Activated T-cell treated with anti-CD3 and anti-CD28 coated beads for 24 hours (primary cell): ENCODE measurements at regions not wholly inside any gene's neighbourhood (a gene's known extent, or its start where the extent isn't known, plus 50 kb on each side); places are given as distances from the start of the nearest gene placed in this dataset.
"Not testable (repeated sequence)": the region's sequence is repeated elsewhere in the genome, so short reads cannot be mapped to it uniquely, and the experiment has no call there.

Experiments used
- DNase-seq: peaks from one replicate; pipeline ENCODE4 v3.0.0-alpha.2; 2020; ENCODE audit warnings: low read depth

GRCh38 chr15:20002560-20002959 lies 539.0 kb downstream of the GOLGA6L6 start:
- DNase-seq = not testable (repeated sequence)

- DNase-seq = not testable (repeated sequence)
Observed at GRCh38 chr15:19996574-19997194, 544.9 kb downstream of the GOLGA6L6 start.

- DNase-seq = not testable (repeated sequence)
Observed at GRCh38 chr15:19995296-19995695, 546.3 kb downstream of the GOLGA6L6 start.

- no peak for DNase-seq
Observed at GRCh38 chr15:19992428-19992827, 549.2 kb downstream of the GOLGA6L6 start.

- DNase-seq = no peak
Observed at GRCh38 chr15:19988094-19988660, 553.4 kb downstream of the GOLGA6L6 start.

- no peak for DNase-seq
Observed at GRCh38 chr15:19987389-19988048, 554.1 kb downstream of the GOLGA6L6 start.

- DNase-seq = no peak
Observed at GRCh38 chr15:19984101-19984500, 557.5 kb downstream of the GOLGA6L6 start.

- DNase-seq = no peak
Observed at GRCh38 chr15:19974998-19975397, 566.6 kb downstream of the GOLGA6L6 start.

GRCh38 chr15:19973718-19974117 lies 567.9 kb downstream of the GOLGA6L6 start:
- no peak for DNase-seq

- DNase-seq = not testable (repeated sequence)
Observed at GRCh38 chr15:19972582-19972981, 569.0 kb downstream of the GOLGA6L6 start.

- not testable (repeated sequence) for DNase-seq
Observed at GRCh38 chr15:19965574-19965973, 576.0 kb downstream of the GOLGA6L6 start.

GRCh38 chr15:19964480-19964879 lies 577.1 kb downstream of the GOLGA6L6 start:
- not testable (repeated sequence) for DNase-seq

- no peak for DNase-seq
Observed at GRCh38 chr15:19956124-19956796, 585.3 kb downstream of the GOLGA6L6 start.

- no peak for DNase-seq
Observed at GRCh38 chr15:19944261-19944888, 597.2 kb downstream of the GOLGA6L6 start.

- no peak for DNase-seq
Observed at GRCh38 chr15:19943515-19943914, 598.1 kb downstream of the GOLGA6L6 start.

GRCh38 chr15:19903281-19903680 lies 638.3 kb downstream of the GOLGA6L6 start:
- not testable (repeated sequence) for DNase-seq

GRCh38 chr15:19902388-19902787 lies 639.2 kb downstream of the GOLGA6L6 start:
- DNase-seq = not testable (repeated sequence)

- DNase-seq = not testable (repeated sequence)
Observed at GRCh38 chr15:19901414-19901813, 640.2 kb downstream of the GOLGA6L6 start.

- no peak for DNase-seq
Observed at GRCh38 chr15:19899021-19899824, 642.4 kb downstream of the GOLGA6L6 start.

- not testable (repeated sequence) for DNase-seq
Observed at GRCh38 chr15:19888811-19889210, 652.8 kb downstream of the GOLGA6L6 start.

- not testable (repeated sequence) for DNase-seq
Observed at GRCh38 chr15:19844061-19844460, 697.5 kb downstream of the GOLGA6L6 start.
